Natural killer cell (primary cell): ENCODE measurements at regions not wholly inside any gene's neighbourhood (a gene's known extent, or its start where the extent isn't known, plus 50 kb on each side); places are given as distances from the start of the nearest gene placed in this dataset.

Source experiments
- ATAC-seq, 3 donors: fragments of 150-1000 bp in 2 of 3; fragments of 200-7000 bp in 1 of 3; cut with Tn5 transposase; 1 replicate in 1 of 3; 2 replicates in 2 of 3; pipeline ENCODE4 v1.10.0; 2021; ENCODE audit warnings: mild to moderate bottlenecking in 2 of 3, moderate library complexity in 2 of 3
- DNase-seq, 2 donors: peaks; one replicate each; pipeline versions ENCODE4 v3.0.0 to v3.0.0-alpha.2; 2013 to 2021; ENCODE audit warnings: mixed read lengths in 1 of 2
- H3K27ac ChIP-seq: one replicate; pipeline ENCODE4 v1.5.1; 2013; ENCODE audit warnings: mild to moderate bottlenecking, low read length
- H3K27me3 ChIP-seq: one replicate; pipeline ENCODE4 v1.6.1; 2013; ENCODE audit warnings: low read length; ENCODE audit not compliant: control insufficient read depth, insufficient read depth
- H3K36me3 ChIP-seq: one replicate; pipeline ENCODE4 v1.6.1; 2013; ENCODE audit warnings: low read length; ENCODE audit not compliant: control insufficient read depth, insufficient read depth
- H3K4me1 ChIP-seq: one replicate; pipeline ENCODE4 v1.6.1; 2013; ENCODE audit warnings: low read length; ENCODE audit not compliant: control insufficient read depth, insufficient read depth
- H3K4me3 ChIP-seq: one replicate; pipeline ENCODE4 v1.5.1; 2013; ENCODE audit warnings: low read length
- H3K9me3 ChIP-seq: one replicate; pipeline ENCODE4 v1.6.1; 2013; ENCODE audit warnings: low read length; ENCODE audit not compliant: control insufficient read depth, insufficient read depth
- H3K27ac Mint-ChIP-seq, 2 donors: one replicate each; pipeline ENCODE4 v1.8.0; 2022; ENCODE audit warnings: mild to moderate bottlenecking in 2 of 2, mixed read lengths in 2 of 2, moderate library complexity in 1 of 2
- H3K27me3 Mint-ChIP-seq, 2 donors: one replicate each; pipeline ENCODE4 v1.8.0; 2022; ENCODE audit warnings: low read depth in 2 of 2, mixed read lengths in 2 of 2
- H3K36me3 Mint-ChIP-seq: one replicate; pipeline ENCODE4 v1.8.0; 2022; ENCODE audit warnings: mixed read lengths
- H3K4me1 Mint-ChIP-seq, 2 donors: one replicate each; pipeline ENCODE4 v1.8.0; 2022; ENCODE audit warnings: mixed read lengths in 2 of 2
- H3K4me3 Mint-ChIP-seq: one replicate; pipeline ENCODE4 v1.8.0; 2022; ENCODE audit warnings: mild to moderate bottlenecking, moderate library complexity, mixed read lengths
- H3K9me3 Mint-ChIP-seq, 2 donors: one replicate each; pipeline ENCODE4 v1.8.0; 2022; ENCODE audit warnings: mixed read lengths in 2 of 2
- WGBS: methylation state at CpG from one replicate; pipeline ENCODE4 v1.1.7; 2013; ENCODE audit warnings: missing lambda C conversion rate; ENCODE audit not compliant: insufficient coverage; 5-methylcytosine and 5-hydroxymethylcytosine counted together
- intact Hi-C: fragments of 100-400 bp; cut with micrococcal nuclease; formaldehyde crosslinking; loops from one replicate; pipeline ENCODE4 v1.14.2; 2022
- TF ChIP-seq, protein P1 (sequence below): fragments of 200-600 bp; IDR thresholded peaks from one replicate; pipeline ENCODE4 v1.8.0; 2022; ENCODE audit warnings: antibody characterized with exemption

DNA sequence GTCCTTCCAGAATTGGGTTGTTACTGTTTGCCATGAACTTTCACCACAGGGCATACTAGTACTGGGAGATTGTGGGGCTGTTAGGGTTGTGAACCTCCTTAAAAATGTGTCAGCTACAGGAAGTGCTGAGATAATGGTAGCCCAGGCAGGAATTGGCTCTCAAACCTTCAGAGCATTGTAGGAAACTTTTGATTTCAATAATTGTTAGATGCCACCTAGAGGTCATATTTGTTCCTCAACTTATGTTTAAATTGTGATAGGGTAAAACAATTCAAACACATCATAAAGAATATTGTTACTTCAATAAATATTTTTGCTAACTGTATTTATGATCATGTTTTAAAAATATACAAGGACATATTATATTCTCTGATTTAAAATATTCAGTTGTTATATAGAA lies 594.6 kb downstream of the ADCYAP1 start:
- Mint-ChIP-seq H3K27me3 (no peaks in the 10 kb centered on the region), H3K27ac (no peak overlapping the region), H3K36me3 (peaks cover 12% of the 10 kb centered on the region), H3K4me1 (no peaks in the 10 kb centered on the region), H3K4me3 (no peak overlapping the region), H3K9me3 (peaks cover 4 to 9% of the 10 kb centered on the region in 2 donors)
- Histone ChIP-seq H3K4me3 (no peak overlapping the region), H3K9me3 (peaks cover 3% of the 10 kb centered on the region), H3K27me3 (no peaks in the 10 kb centered on the region), H3K36me3 (no peaks in the 10 kb centered on the region), H3K27ac (no peak overlapping the region), H3K4me1 (no peaks in the 10 kb centered on the region)
- intact Hi-C loops = no loop called here
- TF ChIP-seq, protein P1, sequence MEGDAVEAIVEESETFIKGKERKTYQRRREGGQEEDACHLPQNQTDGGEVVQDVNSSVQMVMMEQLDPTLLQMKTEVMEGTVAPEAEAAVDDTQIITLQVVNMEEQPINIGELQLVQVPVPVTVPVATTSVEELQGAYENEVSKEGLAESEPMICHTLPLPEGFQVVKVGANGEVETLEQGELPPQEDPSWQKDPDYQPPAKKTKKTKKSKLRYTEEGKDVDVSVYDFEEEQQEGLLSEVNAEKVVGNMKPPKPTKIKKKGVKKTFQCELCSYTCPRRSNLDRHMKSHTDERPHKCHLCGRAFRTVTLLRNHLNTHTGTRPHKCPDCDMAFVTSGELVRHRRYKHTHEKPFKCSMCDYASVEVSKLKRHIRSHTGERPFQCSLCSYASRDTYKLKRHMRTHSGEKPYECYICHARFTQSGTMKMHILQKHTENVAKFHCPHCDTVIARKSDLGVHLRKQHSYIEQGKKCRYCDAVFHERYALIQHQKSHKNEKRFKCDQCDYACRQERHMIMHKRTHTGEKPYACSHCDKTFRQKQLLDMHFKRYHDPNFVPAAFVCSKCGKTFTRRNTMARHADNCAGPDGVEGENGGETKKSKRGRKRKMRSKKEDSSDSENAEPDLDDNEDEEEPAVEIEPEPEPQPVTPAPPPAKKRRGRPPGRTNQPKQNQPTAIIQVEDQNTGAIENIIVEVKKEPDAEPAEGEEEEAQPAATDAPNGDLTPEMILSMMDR = no peak
- ATAC-seq (no peak), DNase-seq (no peak)

DNA sequence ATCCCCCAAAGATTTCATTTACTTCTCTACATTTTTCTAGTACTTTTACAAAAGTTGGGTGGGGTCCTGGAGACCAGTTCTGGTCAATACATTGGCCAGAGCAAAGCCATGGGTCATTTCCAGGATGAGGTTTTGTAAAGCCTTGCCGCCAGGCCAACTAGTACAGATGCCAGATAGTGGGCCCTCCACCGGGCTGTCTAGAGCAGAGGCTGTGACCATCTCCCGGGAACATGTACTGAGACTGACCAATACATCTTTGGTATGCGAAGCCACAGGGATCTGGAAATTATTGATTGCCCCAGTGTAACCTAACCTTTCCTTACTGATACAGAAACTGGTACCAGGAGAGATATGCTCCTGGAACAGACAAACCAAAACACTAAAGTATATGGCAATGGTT lies 599.2 kb downstream of the ADCYAP1 start:
- 94% methylated on average over 4 of the region's 4 CpGs for WGBS
- H3K27ac Mint-ChIP-seq = no peak overlapping the region
- H3K27me3 ChIP-seq = no peaks in the 10 kb centered on the region
- intact Hi-C loops = no loop called here
- DNase-seq (no peak), ATAC-seq (no peak)
- H3K9me3 Mint-ChIP-seq = peaks cover 3% of the 10 kb centered on the region in 2 donors
- H3K9me3 ChIP-seq = no peaks in the 10 kb centered on the region
- no peak overlapping the region for H3K4me3 Mint-ChIP-seq
- no peaks in the 10 kb centered on the region for H3K4me1 Mint-ChIP-seq
- H3K4me1 ChIP-seq = no peaks in the 10 kb centered on the region
- H3K36me3 Mint-ChIP-seq = no peaks in the 10 kb centered on the region
- H3K4me3 ChIP-seq = no peak overlapping the region
- TF ChIP-seq, protein P1 = no peak
- H3K27me3 Mint-ChIP-seq = no peaks in the 10 kb centered on the region
- H3K36me3 ChIP-seq = no peaks in the 10 kb centered on the region
- no peak overlapping the region for H3K27ac ChIP-seq

DNA sequence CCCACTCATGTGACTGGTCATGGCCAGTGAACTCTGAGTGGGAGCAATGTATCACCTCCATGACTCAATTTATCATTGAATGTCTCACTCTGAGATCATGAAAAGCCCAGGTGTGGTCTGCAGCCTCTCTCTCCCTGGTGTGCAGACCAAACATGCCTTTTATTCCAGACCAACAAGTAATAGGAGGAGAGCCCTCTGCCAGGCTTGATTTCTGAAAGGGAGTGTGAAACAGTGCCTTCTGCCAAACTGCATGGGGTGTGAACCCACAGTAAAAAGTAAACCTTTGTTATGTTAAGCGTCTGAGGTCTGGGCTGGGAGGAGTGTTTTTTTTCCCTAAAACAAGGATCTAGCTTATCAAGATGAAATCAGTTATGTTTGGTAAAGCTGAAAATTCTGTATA lies 601.2 kb downstream of the ADCYAP1 start:
- H3K27ac ChIP-seq = no peak overlapping the region
- 78% methylated on average over 1 of the region's 1 CpG for WGBS
- Mint-ChIP-seq H3K9me3 (peaks cover 6 to 7% of the 10 kb centered on the region in 2 donors), H3K36me3 (no peaks in the 10 kb centered on the region), H3K4me3 (no peak overlapping the region), H3K4me1 (no peaks in the 10 kb centered on the region), H3K27me3 (no peaks in the 10 kb centered on the region), H3K27ac (no peak overlapping the region)
- H3K4me1 ChIP-seq = no peaks in the 10 kb centered on the region
- ATAC-seq (no peak), DNase-seq (no peak)
- TF ChIP-seq, protein P1 = no peak
- H3K9me3 ChIP-seq = peaks cover 3% of the 10 kb centered on the region
- no peak overlapping the region for H3K4me3 ChIP-seq
- intact Hi-C loops = no loop called here
- H3K36me3 ChIP-seq = no peaks in the 10 kb centered on the region
- no peaks in the 10 kb centered on the region for H3K27me3 ChIP-seq

DNA sequence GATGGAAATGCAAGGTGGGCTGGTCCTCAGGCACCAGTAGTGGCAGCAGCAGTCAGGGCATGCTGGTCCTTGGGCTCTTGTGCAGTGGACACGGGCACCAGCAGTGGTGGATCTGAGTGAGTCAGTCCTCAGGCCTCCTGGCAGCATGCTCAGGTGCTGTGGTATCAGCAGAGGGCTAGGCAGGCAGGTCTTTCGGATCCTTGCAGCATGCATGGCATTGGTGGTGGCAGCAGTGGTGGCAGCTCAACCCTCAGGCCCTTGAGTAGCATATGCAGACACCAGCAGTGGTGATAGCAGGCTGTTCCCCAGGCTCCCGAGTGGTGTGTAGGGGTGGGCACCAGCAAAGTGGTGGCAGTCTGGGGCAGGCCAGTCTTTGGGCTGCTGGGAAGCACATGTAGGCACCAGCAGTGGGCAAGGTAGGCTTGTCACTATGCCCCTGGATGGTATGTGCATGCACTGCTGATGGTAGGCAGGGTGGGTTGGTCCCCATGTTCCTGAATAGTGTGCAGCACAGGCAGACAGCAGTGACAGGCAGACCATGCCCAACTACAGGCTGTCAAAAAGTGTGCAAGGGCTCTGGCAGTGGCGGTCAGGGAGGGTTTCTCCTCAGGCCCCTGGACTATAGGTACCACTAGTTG lies 606.0 kb downstream of the ADCYAP1 start:
- Mint-ChIP-seq H3K27me3 (no peaks in the 10 kb centered on the region), H3K9me3 (peaks cover 10 to 11% of the 10 kb centered on the region in 2 donors), H3K4me3 (no peak overlapping the region), H3K36me3 (no peaks in the 10 kb centered on the region), H3K27ac (no peak overlapping the region), H3K4me1 (no peaks in the 10 kb centered on the region)
- WGBS = 84% methylated on average over 4 of the region's 4 CpGs
- Histone ChIP-seq H3K36me3 (no peaks in the 10 kb centered on the region), H3K4me1 (no peaks in the 10 kb centered on the region), H3K4me3 (no peak overlapping the region), H3K27ac (no peak overlapping the region), H3K27me3 (no peaks in the 10 kb centered on the region), H3K9me3 (peaks cover 3% of the 10 kb centered on the region)
- TF ChIP-seq, protein P1 = no peak
- intact Hi-C loops = no loop called here
- ATAC-seq (no peak), DNase-seq (no peak)
